Kidney tubule cell (primary cell): ENCODE measurements at regions not wholly inside any gene's neighbourhood (a gene's known extent, or its start where the extent isn't known, plus 50 kb on each side); places are given as distances from the start of the nearest gene placed in this dataset.
"Not testable (repeated sequence)": the region's sequence is repeated elsewhere in the genome, so short reads cannot be mapped to it uniquely, and the experiment has no call there.

Source experiments
- DNase-seq: peaks from one replicate; pipeline ENCODE4 v3.0.0-alpha.2; 2018; ENCODE audit warnings: low spot score

GRCh38 chr2:180540761-180541160 is 439.6 kb upstream of the UBE2E3 start:
- DNase-seq = no peak

DNA sequence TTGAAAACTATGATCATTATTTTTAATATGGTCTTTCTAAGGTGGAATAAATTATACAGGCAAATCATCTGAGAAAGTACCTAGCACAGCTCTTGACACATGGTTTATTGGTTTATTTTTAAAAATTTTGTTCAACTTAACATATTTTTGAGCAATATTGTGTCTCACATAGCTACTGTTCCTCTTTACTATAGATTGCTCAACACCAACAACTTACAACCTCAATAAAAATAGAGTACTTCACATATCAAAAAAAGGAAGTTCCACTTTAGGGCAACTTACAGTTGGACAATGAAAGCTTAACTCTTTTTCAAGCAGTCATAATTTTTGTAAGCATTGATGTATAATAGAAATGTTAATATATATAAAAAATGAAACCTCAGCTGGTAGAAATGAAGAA is 440.9 kb upstream of the UBE2E3 start:
- no peak for DNase-seq

- DNase-seq = no peak
Measured at GRCh38 chr2:180535289-180535688, 445.1 kb upstream of the UBE2E3 start.

DNA sequence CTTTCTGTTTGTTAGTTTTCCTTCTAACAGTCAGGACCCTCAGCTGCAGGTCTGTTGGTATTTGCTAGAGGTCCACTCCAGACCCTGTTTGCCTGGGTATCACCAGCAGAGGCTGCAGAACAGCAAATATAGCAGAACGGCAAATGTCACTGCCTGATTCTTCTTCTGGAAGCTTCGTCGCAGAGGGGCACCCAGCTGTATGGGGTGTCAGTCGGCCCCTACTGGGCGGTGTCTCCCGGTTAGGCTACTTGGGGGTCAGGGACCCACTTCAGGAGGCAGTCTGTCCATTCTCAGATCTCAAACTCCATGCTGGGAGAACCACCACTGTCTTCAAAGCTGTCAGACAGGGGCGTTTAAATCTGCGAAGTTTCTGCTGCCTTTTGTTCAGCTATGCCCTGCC is 448.6 kb upstream of the UBE2E3 start:
- not testable (repeated sequence) for DNase-seq

GRCh38 chr2:180524499-180524898 is 455.9 kb upstream of the UBE2E3 start:
- DNase-seq = no peak

GRCh38 chr2:180523621-180524340 is 456.6 kb upstream of the UBE2E3 start:
- peak; percentile 79 for DNase-seq

DNA sequence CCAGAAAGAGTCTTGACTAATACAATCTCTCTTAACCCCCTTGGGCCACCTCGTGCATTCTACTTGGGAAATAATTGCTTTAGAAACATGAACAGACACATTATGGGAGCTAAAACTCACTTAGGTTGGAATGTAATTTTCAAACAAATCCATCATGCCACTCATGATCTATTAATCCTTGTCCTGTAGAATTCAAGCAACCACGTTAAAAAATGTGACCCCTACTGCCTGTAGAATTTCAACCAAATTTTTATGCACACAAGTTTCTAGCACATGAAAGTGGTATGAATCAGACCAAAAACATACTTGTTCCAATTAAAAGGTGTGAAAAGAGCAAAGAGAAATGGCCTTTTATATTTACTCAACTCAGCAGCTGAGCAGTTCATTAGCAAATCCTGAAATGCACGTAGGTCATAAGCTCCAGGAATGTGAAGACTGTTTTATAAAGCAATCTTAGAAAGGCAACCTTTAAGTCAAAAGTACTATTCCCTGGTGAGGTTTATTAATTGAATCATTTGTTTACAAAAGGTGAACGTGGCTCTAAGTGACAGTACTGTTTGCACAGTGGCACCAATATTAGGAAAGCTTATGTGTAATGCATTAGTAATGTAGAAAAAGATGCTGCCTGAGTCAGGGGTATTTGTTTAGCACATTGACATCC is 459.4 kb upstream of the UBE2E3 start:
- DNase-seq = peak; percentile 77

DNA sequence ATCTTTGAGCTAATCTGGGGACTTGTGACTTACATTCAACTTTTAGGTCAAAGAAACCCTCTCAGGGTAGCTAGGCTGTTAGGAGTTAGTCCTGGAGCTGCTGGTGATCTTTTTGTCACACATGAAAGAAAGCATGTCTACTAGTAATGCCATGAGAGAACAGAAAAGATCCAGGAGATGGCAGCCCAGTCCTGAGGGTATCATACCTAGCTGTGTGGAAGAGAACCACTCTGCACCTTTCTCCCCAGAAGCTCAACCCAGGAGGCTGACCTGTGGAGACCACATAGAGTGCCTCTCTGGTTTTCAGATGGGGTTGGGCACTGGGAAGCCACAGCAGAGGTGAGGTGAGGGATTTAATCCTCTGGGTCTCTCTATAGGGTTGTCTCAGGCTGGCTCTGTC is 460.2 kb upstream of the UBE2E3 start:
- DNase-seq = peak; percentile 38

DNA sequence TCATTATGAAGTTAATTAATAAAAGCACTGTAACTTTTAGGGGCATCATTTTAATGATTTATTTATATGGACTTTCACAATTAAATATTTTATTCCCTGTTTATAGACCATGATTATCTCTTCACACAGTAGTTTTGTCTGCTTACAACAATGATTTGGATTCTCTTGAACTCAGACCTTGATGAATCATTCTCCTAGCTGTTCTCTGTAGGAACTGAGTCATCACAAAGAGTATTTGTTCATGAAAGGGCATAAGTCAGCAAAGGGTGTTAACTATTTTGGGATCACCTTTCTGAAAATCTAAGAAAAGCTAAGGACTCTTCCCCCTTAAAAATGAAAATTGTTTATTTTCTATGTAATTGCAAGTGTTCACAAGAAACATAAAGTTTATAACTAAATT is 461.1 kb upstream of the UBE2E3 start:
- DNase-seq = peak; percentile 72

GRCh38 chr2:180516232-180516631 is 464.2 kb upstream of the UBE2E3 start:
- DNase-seq = no peak

DNA sequence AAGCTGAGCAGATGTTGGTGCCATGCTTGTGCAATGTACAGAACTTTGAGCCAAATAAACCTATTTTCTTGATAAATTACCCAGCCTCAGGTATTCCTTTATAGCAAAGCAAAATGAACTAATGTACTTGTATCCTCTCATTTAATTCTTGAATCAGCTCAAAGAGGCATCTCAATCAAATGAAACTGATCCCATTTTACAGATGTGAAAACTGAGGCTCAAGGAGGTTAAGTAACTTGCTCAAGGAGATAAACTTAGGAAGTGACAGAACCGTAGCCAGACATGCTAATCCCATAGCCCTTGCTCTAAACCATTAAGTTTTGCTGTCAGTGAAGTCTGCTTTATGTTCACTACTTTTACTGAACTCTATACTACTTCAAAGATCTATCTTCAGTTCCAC is 467.0 kb upstream of the UBE2E3 start:
- no peak for DNase-seq

DNA sequence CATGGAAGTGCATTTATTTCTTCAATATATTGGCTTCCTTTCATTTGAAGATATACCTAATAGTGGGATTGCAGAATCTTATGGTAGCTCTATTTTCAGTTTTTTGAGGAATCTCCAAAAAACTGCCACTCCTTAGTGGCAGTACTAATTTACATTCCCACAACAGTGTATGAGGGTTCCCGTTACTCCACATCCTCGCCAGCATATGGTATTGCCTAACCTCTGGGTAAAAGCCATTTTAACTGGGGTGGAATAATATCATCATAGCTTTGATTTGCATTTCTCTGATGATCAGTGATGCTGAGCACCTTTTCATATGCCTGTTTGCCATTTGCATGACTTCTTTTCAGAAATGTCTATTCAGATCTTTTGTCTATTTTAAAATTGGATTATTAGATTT is 471.9 kb upstream of the UBE2E3 start:
- DNase-seq = no peak

GRCh38 chr2:180507028-180507427 is 473.4 kb upstream of the UBE2E3 start:
- no peak for DNase-seq

GRCh38 chr2:180505203-180505602 is 475.2 kb upstream of the UBE2E3 start:
- DNase-seq = peak; percentile 21

DNA sequence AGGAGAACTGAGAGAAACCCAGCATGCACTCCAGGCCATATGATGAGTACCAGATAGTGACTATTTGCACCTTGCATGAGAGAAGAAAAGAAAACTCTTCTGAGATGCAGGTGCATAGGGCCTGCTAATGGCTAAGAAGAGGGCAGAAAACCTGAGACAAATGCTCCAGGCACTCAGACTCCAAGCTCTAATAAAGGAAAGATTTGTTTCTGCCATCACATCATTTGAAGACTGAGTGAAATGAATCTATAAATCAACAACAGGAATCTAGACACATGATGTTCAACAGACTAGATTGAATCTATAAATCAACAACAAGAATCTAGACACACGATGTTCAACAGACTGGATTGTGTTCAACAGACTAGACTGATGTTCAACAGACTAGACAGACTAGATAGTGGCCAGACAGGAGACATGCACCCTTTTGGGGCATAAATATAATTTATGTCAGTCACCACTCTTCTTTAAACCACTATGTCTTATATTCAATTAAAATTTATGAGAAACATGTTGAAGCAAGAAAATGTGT is 482.7 kb upstream of the UBE2E3 start:
- no peak for DNase-seq

- DNase-seq = no peak
Measured at GRCh38 chr2:180495606-180496005, 484.8 kb upstream of the UBE2E3 start.

DNA sequence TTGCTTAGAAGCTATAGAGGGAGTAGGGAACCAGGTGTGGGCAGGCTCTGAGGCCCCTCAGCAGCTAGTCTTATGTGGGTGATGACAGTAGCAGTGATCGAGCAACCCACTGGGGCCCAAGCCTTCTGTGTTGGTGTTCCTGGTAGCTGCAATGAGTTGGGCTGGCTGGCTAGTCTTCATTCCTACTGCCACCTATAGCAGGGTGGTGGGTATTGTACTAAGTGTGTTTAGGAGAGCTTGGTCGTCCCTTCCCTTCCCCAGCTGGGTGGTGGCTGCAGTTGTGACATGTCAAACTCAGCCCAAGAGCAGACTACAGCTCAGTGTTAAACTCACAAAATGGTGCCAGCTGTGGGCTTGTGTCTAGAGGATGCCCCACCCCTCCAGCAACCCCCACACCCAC is 486.1 kb upstream of the UBE2E3 start:
- DNase-seq = no peak

DNA sequence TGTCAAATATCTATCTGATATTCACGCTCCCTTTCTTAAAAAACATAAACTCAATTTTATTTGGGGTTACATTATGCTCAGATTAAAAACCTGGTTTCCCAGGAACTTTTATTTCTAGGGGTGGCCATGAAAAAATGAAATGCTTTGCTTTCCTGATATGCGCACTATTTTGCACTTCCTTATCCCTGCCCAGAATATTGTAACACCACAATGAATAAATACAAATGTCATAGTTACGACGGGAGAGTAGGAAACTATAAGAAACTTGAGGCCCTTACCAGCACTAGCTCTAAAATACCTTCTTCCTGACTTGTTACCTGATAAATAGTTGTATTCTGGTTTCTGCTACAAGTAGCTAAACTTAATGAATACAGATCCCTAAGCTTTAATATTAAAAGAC is 475.6 kb upstream of the CWC22 start:
- no peak for DNase-seq

DNA sequence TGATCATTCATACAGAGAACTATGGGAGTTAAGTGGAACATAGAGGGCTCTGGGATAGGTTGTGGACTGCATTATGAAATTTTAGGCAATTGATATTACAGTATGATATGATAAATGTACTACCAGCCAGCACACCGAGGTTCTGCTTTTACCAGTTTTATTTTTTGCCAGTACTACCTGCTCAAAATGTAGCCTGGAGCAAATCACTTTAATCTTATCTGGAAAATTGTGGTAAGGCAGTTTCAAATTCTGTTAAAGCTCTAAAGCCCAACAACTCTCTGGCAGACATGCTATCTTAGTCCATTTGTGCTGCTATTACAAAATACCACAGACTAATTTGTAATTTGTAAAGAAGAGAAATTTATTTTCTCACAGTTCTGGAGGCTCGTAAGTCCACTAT is 474.9 kb upstream of the CWC22 start:
- DNase-seq = no peak

DNA sequence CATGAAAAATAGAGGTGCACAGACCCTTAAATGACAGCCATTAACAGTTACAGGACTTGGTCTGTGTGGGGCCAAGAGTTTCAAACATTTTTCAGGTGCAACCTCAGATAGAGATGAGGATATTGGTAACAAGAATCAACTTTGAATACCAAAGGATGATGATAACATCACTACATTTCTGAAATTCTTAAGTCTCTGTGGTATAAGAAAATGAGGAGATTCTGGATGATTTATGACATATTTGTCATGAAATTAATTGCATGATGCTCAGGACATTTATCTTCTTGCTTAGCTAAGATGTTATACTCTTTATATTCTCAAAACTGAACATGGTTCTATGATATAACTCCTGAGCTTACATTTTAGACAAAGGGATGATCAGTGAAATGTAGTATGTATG is 471.8 kb upstream of the CWC22 start:
- no peak for DNase-seq

GRCh38 chr2:180474716-180475115 is 467.6 kb upstream of the CWC22 start:
- no peak for DNase-seq

DNA sequence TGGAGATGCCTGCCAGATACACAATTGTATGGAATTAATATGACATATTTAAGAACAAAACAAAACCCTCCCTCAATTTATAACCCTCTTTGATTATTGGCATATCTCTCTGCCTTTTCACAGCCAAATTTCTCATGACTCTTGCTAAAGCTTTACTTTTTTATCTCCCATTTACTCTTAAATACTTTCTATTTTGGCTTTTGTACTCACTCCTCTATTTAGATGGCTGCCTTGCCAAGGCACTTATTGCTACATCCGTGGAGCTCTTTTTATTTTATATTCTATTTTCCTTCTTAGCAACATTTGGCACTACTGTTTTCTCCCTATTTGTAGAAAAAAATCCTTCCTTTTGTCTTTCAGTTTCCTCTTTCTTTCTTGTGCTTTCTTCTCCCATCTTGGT is 466.4 kb upstream of the CWC22 start:
- no peak for DNase-seq

GRCh38 chr2:180472133-180472532 is 465.0 kb upstream of the CWC22 start:
- DNase-seq = no peak

- DNase-seq = no peak
Measured at GRCh38 chr2:180463608-180464007, 456.5 kb upstream of the CWC22 start.
